H9 (cell line): ENCODE measurements at regions not wholly inside any gene's neighbourhood (a gene's known extent, or its start where the extent isn't known, plus 50 kb on each side); places are given as distances from the start of the nearest gene placed in this dataset.

ENCODE experiments used
- DNase-seq: peaks from one replicate; pipeline ENCODE4 v3.0.0-alpha.2; 2017
- H2AFZ ChIP-seq: one replicate; pipeline ENCODE4 v1.6.1; 2013; ENCODE audit warnings: mild to moderate bottlenecking, low read length, control low read depth, moderate library complexity
- H2AK5ac ChIP-seq: 2 replicates; pipeline ENCODE4 v1.6.1; 2013; ENCODE audit warnings: low read length, control low read depth, mixed read lengths; ENCODE audit not compliant: insufficient read length
- H2BK120ac ChIP-seq: one replicate; pipeline ENCODE4 v1.6.1; 2013; ENCODE audit warnings: low read depth, mild to moderate bottlenecking, low read length, control low read depth, inconsistent platforms; ENCODE audit not compliant: poor library complexity, severe bottlenecking
- H2BK12ac ChIP-seq: 2 replicates; pipeline ENCODE4 v1.6.1; 2013; ENCODE audit warnings: low read length, control low read depth, mixed read lengths, low read depth; ENCODE audit not compliant: insufficient read length
- H2BK15ac ChIP-seq: 2 replicates; pipeline ENCODE4 v1.6.1; 2013; ENCODE audit warnings: low read depth, low read length, control low read depth
- H2BK20ac ChIP-seq: one replicate; pipeline ENCODE4 v1.6.1; 2013; ENCODE audit warnings: low read depth, mild to moderate bottlenecking, low read length, control low read depth, inconsistent platforms; ENCODE audit not compliant: poor library complexity, severe bottlenecking
- H2BK5ac ChIP-seq: 2 replicates; pipeline ENCODE4 v1.6.1; 2013; ENCODE audit warnings: low read length, control low read depth, mixed read lengths; ENCODE audit not compliant: insufficient read length
- H3K14ac ChIP-seq: 2 replicates; pipeline ENCODE4 v1.6.1; 2013; ENCODE audit warnings: low read length, control low read depth; ENCODE audit not compliant: insufficient read depth
- H3K18ac ChIP-seq: 2 replicates; pipeline ENCODE4 v1.6.1; 2013; ENCODE audit warnings: low read depth, mild to moderate bottlenecking, mixed read lengths, low read length, control low read depth; ENCODE audit not compliant: insufficient read length
- H3K23ac ChIP-seq: 2 replicates; pipeline ENCODE4 v1.6.1; 2013; ENCODE audit warnings: low read length, control low read depth, mixed read lengths, low read depth; ENCODE audit not compliant: insufficient read length
- H3K23me2 ChIP-seq: 2 replicates; pipeline ENCODE4 v1.6.1; 2013; ENCODE audit warnings: low read depth, mild to moderate bottlenecking, mixed read lengths, low read length, control low read depth; ENCODE audit not compliant: insufficient read length, poor library complexity, severe bottlenecking
- H3K27ac ChIP-seq: 2 replicates; pipeline ENCODE4 v1.5.1; 2013; ENCODE audit warnings: low read length, control low read depth, mixed read lengths, low read depth; ENCODE audit not compliant: insufficient read length
- H3K27me3 ChIP-seq: 2 replicates; pipeline ENCODE4 v1.6.1; 2013; ENCODE audit warnings: low read length, control low read depth, inconsistent platforms; ENCODE audit not compliant: insufficient read depth
- H3K4ac ChIP-seq: 2 replicates; pipeline ENCODE4 v1.6.1; 2013; ENCODE audit warnings: low read depth, mild to moderate bottlenecking, control low read depth, inconsistent platforms, low read length, moderate library complexity
- H3K4me1 ChIP-seq: 2 replicates; pipeline ENCODE4 v1.6.1; 2013; ENCODE audit warnings: low read length, control low read depth, inconsistent platforms; ENCODE audit not compliant: insufficient read depth
- H3K4me2 ChIP-seq: 2 replicates; pipeline ENCODE4 v1.6.1; 2013; ENCODE audit warnings: low read length, control low read depth, mixed read lengths; ENCODE audit not compliant: insufficient read length, insufficient read depth
- H3K56ac ChIP-seq: 2 replicates; pipeline ENCODE4 v1.6.1; 2013; ENCODE audit warnings: low read depth, mild to moderate bottlenecking, mixed read lengths, low read length, control low read depth; ENCODE audit not compliant: insufficient read length
- H3K79me1 ChIP-seq: 2 replicates; pipeline ENCODE4 v1.6.1; 2013; ENCODE audit warnings: low read depth, mild to moderate bottlenecking, moderate library complexity, low read length, control low read depth, inconsistent platforms; ENCODE audit not compliant: insufficient read depth, poor library complexity, severe bottlenecking
- H3K79me2 ChIP-seq: 2 replicates; pipeline ENCODE4 v1.6.1; 2013; ENCODE audit warnings: low read length, control low read depth, inconsistent platforms; ENCODE audit not compliant: insufficient read depth
- H3K9ac ChIP-seq: 2 replicates; pipeline ENCODE4 v1.6.1; 2013; ENCODE audit warnings: low read length, control low read depth, mixed read lengths; ENCODE audit not compliant: insufficient read length; ENCODE audit errors: extremely low read depth
- H3K9me3 ChIP-seq: one replicate; pipeline ENCODE4 v1.6.1; 2013; ENCODE audit warnings: low read depth, low read length, inconsistent platforms; ENCODE audit not compliant: control insufficient read depth
- H3T11ph ChIP-seq: one replicate; pipeline ENCODE4 v1.6.1; 2013; ENCODE audit warnings: mild to moderate bottlenecking, low read length, control low read depth, inconsistent platforms
- H4K20me1 ChIP-seq: one replicate; pipeline ENCODE4 v1.6.1; 2013; ENCODE audit not compliant: control insufficient read depth, insufficient read length, insufficient read depth
- H4K5ac ChIP-seq: 2 replicates; pipeline ENCODE4 v1.6.1; 2013; ENCODE audit warnings: low read depth, mild to moderate bottlenecking, mixed read lengths, low read length, control low read depth; ENCODE audit not compliant: insufficient read length
- H4K8ac ChIP-seq: replicated peaks from 2 replicates; pipeline ENCODE4 v1.6.1; 2013; ENCODE audit warnings: low read length, control low read depth, mixed read lengths, low read depth; ENCODE audit not compliant: insufficient read length
- H4K91ac ChIP-seq: 2 replicates; pipeline ENCODE4 v1.6.1; 2013; ENCODE audit warnings: low read depth, mild to moderate bottlenecking, moderate library complexity, mixed read lengths, low read length, control low read depth; ENCODE audit not compliant: insufficient read length
- H3K27ac Mint-ChIP-seq, 3 experiments: 2 replicates in 2 of 3; 3 replicates in 1 of 3; pipeline ENCODE4 v1.8.0; 2020 to 2021; ENCODE audit warnings: mixed read lengths in 3 of 3, mild to moderate bottlenecking in 1 of 3, moderate library complexity in 1 of 3
- H3K27me3 Mint-ChIP-seq: 2 replicates; pipeline ENCODE4 v1.8.0; 2021; ENCODE audit warnings: low read depth, mild to moderate bottlenecking, moderate library complexity, mixed read lengths
- H3K36me3 Mint-ChIP-seq, 3 experiments: 2 replicates in 2 of 3; 3 replicates in 1 of 3; pipeline ENCODE4 v1.8.0; 2020 to 2021; ENCODE audit warnings: low read depth in 3 of 3, mixed read lengths in 3 of 3; ENCODE audit not compliant: insufficient read depth in 1 of 3
- H3K4me1 Mint-ChIP-seq, 2 experiments: 2 replicates each; pipeline ENCODE4 v1.8.0; 2020; ENCODE audit warnings: mixed read lengths in 2 of 2
- H3K4me3 Mint-ChIP-seq, 2 experiments: 2 replicates in 1 of 2; 3 replicates in 1 of 2; pipeline ENCODE4 v1.8.0; 2020 to 2021; ENCODE audit warnings: mild to moderate bottlenecking in 2 of 2, mixed read lengths in 2 of 2, moderate library complexity in 1 of 2
- H3K9me3 Mint-ChIP-seq, 2 experiments: 2 replicates in 1 of 2; 3 replicates in 1 of 2; pipeline ENCODE4 v1.8.0; 2020; ENCODE audit warnings: mild to moderate bottlenecking in 2 of 2, mixed read lengths in 2 of 2, moderate library complexity in 1 of 2
- CTCF ChIP-seq: fragments of 200-600 bp; sonication (generic); conservative IDR thresholded peaks from 3 replicates; pipeline ENCODE4 v1.8.0; 2021; ENCODE audit warnings: antibody characterized with exemption, mild to moderate bottlenecking
- WGBS: extraction: QIAGEN DNeasy Blood & Tissue Kit; methylation state at CpG from one replicate; pipeline ENCODE4 v1.1.7; 2013; ENCODE audit warnings: missing lambda C conversion rate, low lambda C conversion rate, mixed read lengths; ENCODE audit not compliant: insufficient read length; ENCODE audit errors: extremely low coverage; 5-methylcytosine and 5-hydroxymethylcytosine counted together

- Histone ChIP-seq H2BK120ac (no peak overlapping the region), H3K56ac (no peak overlapping the region), H3K4ac (no peak overlapping the region), H2BK20ac (no peak overlapping the region), H3K9ac (no peak overlapping the region), H3K27ac (no peak overlapping the region), H2AFZ (no peak overlapping the region), H3K9me3 (no peaks in the 10 kb centered on the region), H3K14ac (no peak overlapping the region), H3K27me3 (no peaks in the 10 kb centered on the region), H3K79me1 (no peaks in the 10 kb centered on the region), H2BK15ac (no peak overlapping the region), H3K4me2 (peak overlapping the region; percentile 50), H3K18ac (no peak overlapping the region), H4K8ac (no peak overlapping the region), H3K4me1 (peaks cover 2% of the 10 kb centered on the region; the same call in 1 of the 2 replicates), H3K23me2 (no peaks in the 10 kb centered on the region), H4K5ac (no peak overlapping the region), H3K23ac (no peak overlapping the region), H3T11ph (no peak overlapping the region), H2AK5ac (no peak overlapping the region), H4K20me1 (no peaks in the 10 kb centered on the region), H2BK5ac (no peak overlapping the region), H3K79me2 (no peaks in the 10 kb centered on the region), H4K91ac (no peak overlapping the region), H2BK12ac (no peak overlapping the region)
- Mint-ChIP-seq H3K9me3 (no peaks in the 10 kb centered on the region), H3K27ac (peak overlapping the region; percentile 5 to 52 (median 32); a peak in 4 of 7 replicates), H3K36me3 (no peaks in the 10 kb centered on the region), H3K4me3 (peak overlapping the region; percentile 54 to 73), H3K4me1 (peaks cover 31 to 39% of the 10 kb centered on the region in 2 experiments), H3K27me3 (no peaks in the 10 kb centered on the region)
- TF ChIP-seq CTCF: no peak
- no peak for DNase-seq
- no CpG with 5 or more reads among the region's 3 CpGs for WGBS
Measured at GRCh38 chr18:34592481-34592880, 117.6 kb upstream of the DTNA start.
